Psoas muscle (tissue), 7 donors: ENCODE measurements at regions not wholly inside any gene's neighbourhood (a gene's known extent, or its start where the extent isn't known, plus 50 kb on each side); places are given as distances from the start of the nearest gene placed in this dataset.

Experiments used
- ATAC-seq, 4 donors: fragments of 200-7000 bp; cut with Tn5 transposase; one replicate each; pipeline ENCODE4 v1.9.1; 2020; ENCODE audit warnings: moderate library complexity in 3 of 4, mild to moderate bottlenecking in 2 of 4
- DNase-seq, 2 donors: peaks; one replicate each; pipeline ENCODE4 v3.0.0-alpha.2; 2020
- H3K27ac ChIP-seq: fragments of 200-600 bp; one replicate; pipeline ENCODE4 v1.8.0; 2022
- H3K27me3 ChIP-seq, 3 donors: fragments of 200-600 bp in 1 of 3; one replicate each; pipeline versions ENCODE4 v1.6.1 to v1.8.0; 2013 to 2022; ENCODE audit warnings: low read length in 2 of 3, mild to moderate bottlenecking in 2 of 3, moderate library complexity in 1 of 3; ENCODE audit not compliant: insufficient read depth in 3 of 3
- H3K36me3 ChIP-seq, 2 donors: fragments of 200-600 bp in 1 of 2; one replicate each; pipeline versions ENCODE4 v1.6.1 to v1.8.0; 2013 to 2022; ENCODE audit warnings: low read depth in 1 of 2, mild to moderate bottlenecking in 1 of 2, moderate library complexity in 1 of 2; ENCODE audit not compliant: insufficient read depth in 1 of 2
- H3K4me1 ChIP-seq: fragments of 200-600 bp; one replicate; pipeline ENCODE4 v1.8.0; 2022
- H3K4me3 ChIP-seq: fragments of 200-600 bp; one replicate; pipeline ENCODE4 v1.8.0; 2022; ENCODE audit warnings: mild to moderate bottlenecking
- H3K9me3 ChIP-seq: fragments of 200-600 bp; one replicate; pipeline ENCODE4 v1.8.0; 2022
- WGBS, 3 donors: extraction: QIAGEN DNeasy Blood & Tissue Kit; methylation state at CpG; one replicate each; pipeline versions ENCODE4 v1.1.6 to v1.1.7; 2013; 5-methylcytosine and 5-hydroxymethylcytosine counted together
- intact Hi-C, 2 donors: fragments of 100-400 bp; cut with DNase I; formaldehyde crosslinking; loops; one replicate each; pipeline versions ENCODE4 v1.11.0 to v1.14.2; 2022
- TF ChIP-seq, protein P1 (sequence below): fragments of 200-600 bp; IDR thresholded peaks from one replicate; pipeline ENCODE4 v1.8.0; 2022; ENCODE audit warnings: antibody characterized with exemption
- donor health status: healthy with polysubstance abuse.
- donor health status: DM: no; HTN: no; CAD: no; lungs with moderate emphysema.
- donor health status: Bipolar disorder and iron deficiency.
- donor health status: healthy.
- donor health status: DM: yes; HTN: yes; CAD: no.
- donor health status: DM: no; HTN: no; CAD: no.
- donor health status: DM: yes; HTN: yes; CAD: no.

DNA sequence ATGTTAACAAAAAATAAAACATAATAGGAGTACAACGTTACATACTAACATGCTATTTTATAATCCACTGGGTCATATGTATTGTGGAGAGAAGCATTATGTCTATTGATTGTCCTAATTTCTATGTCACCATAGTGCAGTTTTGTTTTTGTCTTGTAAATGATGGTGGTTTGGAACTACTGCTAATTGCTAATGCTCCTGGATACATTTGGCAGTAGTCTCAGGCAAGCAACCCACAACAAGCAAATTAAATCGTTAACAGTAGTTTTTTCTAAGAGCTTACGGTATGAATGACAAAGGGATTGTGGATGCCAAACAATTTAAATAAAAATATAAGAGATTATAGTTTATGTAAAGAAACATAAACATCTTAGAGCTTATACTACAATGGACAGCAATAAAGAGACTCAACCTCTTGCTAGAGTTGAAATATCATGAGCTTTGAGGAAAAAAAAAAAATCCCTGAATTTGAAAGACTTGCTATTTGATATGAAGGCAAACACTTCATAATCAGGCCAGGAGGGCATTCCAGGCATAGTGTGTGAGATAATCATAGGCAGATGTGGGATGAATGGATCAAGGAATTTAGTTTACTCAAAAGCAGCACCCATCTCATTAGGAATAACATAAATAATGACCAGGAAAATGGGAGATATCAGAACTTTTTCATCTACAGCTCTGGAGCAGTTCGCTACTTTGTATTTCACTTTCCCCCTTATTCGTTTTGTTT lies 181.3 kb downstream of the CCDC59 start:
- Histone ChIP-seq H3K27me3 (no peaks in the 10 kb centered on the region), H3K4me1 (no peaks in the 10 kb centered on the region), H3K36me3 (no peaks in the 10 kb centered on the region), H3K4me3 (no peak overlapping the region), H3K27ac (no peak overlapping the region), H3K9me3 (no peaks in the 10 kb centered on the region)
- intact Hi-C loops: no loop called here
- ATAC-seq (no peak), DNase-seq (no peak)
- TF ChIP-seq, protein P1, sequence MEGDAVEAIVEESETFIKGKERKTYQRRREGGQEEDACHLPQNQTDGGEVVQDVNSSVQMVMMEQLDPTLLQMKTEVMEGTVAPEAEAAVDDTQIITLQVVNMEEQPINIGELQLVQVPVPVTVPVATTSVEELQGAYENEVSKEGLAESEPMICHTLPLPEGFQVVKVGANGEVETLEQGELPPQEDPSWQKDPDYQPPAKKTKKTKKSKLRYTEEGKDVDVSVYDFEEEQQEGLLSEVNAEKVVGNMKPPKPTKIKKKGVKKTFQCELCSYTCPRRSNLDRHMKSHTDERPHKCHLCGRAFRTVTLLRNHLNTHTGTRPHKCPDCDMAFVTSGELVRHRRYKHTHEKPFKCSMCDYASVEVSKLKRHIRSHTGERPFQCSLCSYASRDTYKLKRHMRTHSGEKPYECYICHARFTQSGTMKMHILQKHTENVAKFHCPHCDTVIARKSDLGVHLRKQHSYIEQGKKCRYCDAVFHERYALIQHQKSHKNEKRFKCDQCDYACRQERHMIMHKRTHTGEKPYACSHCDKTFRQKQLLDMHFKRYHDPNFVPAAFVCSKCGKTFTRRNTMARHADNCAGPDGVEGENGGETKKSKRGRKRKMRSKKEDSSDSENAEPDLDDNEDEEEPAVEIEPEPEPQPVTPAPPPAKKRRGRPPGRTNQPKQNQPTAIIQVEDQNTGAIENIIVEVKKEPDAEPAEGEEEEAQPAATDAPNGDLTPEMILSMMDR: no peak
- WGBS, 3 donors: 51 to 64% (median 57%) methylated on average over 5 of the region's 5 CpGs

DNA sequence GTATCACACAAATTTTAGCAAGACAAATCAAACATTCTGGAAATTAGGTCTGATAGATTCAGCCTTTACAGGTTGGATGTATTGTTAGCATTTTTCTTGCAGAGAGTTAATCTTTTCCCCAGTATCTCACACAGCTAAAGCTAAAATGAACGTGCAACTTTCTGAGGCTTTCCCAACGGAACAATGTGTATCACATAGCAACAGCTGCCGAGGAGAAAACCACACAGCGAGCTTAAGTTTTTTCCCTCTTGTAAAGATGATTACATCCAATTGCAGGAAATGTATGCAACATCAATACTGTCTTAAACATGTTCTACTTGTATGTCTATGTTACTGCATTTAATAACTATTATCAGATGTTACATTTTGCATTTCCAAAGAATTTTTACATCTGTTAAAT lies 182.2 kb downstream of the CCDC59 start:
- DNase-seq (no peak), ATAC-seq (no peak)
- Histone ChIP-seq H3K4me3 (no peak overlapping the region), H3K4me1 (no peaks in the 10 kb centered on the region), H3K36me3 (no peaks in the 10 kb centered on the region), H3K9me3 (no peaks in the 10 kb centered on the region), H3K27me3 (no peaks in the 10 kb centered on the region), H3K27ac (no peak overlapping the region)
- 12 to 25% (median 19%) methylated on average over 4 of the region's 4 CpGs for WGBS, 3 donors
- intact Hi-C loops: no loop called here
- TF ChIP-seq, protein P1: no peak

DNA sequence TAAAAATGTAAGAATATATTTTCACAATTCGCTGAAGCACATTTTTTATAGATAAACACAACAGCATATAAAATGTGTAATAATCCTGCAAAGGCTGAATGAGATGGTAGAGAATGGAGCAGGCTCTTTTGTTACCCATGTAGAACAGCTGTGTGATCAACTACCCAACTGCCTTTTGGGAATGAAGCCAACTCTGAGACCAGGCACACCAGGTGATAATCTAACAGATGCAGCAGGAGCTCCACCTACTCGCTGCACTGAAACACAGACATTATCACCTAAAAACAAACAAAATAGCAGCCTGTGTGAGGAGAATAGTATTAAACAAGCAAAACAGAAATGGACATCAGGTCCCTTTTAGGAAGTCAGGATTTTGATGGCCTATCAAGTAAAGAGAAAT lies 183.3 kb downstream of the CCDC59 start:
- 27 to 45% (median 33%) methylated on average over 2 of the region's 2 CpGs for WGBS, 3 donors
- ATAC-seq: no peak

DNA sequence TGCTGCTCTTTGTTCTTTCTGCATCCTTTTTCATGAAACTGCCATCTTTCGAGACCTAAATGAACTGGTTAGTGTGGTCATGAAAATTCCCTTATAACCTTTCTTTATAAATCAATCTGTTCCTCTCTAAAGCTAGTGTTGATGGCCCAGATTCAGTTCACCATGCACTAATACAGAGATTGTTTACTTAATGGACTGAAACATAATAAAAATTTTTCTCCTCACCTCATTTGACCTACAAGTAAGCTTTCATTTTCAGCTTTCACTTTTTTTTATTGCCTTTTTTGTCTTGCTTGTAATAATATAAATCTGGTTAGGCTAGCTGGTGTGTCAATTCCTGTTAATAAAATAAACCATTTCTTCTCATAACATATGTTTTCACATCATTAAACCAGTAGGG lies 183.8 kb downstream of the CCDC59 start:
- 22 to 72% (median 48%) methylated on average over 1 of the region's 1 CpG for WGBS, 3 donors
- no peaks in the 10 kb centered on the region for H3K27me3 ChIP-seq
- TF ChIP-seq, protein P1: no peak

More for the DNA sequence above, 183.3 kb downstream of the CCDC59 start:
- H3K36me3 ChIP-seq: no peaks in the 10 kb centered on the region
- TF ChIP-seq, protein P1: no peak
- intact Hi-C loops: no loop called here
- no peak overlapping the region for H3K27ac ChIP-seq
- no peak overlapping the region for H3K4me3 ChIP-seq
- no peaks in the 10 kb centered on the region for H3K4me1 ChIP-seq
- no peak for DNase-seq
- no peaks in the 10 kb centered on the region for H3K9me3 ChIP-seq
- H3K27me3 ChIP-seq: no peaks in the 10 kb centered on the region

DNA sequence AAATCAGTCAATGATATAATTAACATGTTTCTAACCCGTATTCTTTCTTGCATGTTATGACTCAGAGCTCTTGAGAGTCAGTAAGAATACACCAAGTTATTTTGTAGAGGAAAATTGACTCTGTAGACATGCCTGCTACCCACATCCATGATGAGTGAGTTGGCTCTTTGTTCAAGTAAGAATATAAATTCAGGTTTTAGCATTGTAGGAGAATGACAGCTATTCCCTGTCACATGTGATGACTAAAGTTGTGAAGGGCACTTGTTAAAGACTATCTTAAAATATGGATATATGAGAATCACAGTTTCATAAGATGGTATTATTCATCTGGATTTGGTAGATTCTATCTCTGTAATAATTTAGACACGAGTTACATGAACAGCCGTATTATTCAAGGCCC lies 209.1 kb downstream of the CCDC59 start:
- no peak overlapping the region for H3K27ac ChIP-seq
- WGBS, 3 donors: 29 to 44% (median 30%) methylated on average over 3 of the region's 3 CpGs

More for the DNA sequence above, 183.8 kb downstream of the CCDC59 start:
- H3K4me3 ChIP-seq: no peak overlapping the region
- no peaks in the 10 kb centered on the region for H3K4me1 ChIP-seq
- H3K36me3 ChIP-seq: no peaks in the 10 kb centered on the region
- H3K9me3 ChIP-seq: no peaks in the 10 kb centered on the region
- ATAC-seq (no peak), DNase-seq (no peak)
- no peak overlapping the region for H3K27ac ChIP-seq
- intact Hi-C loops: no loop called here

More for the DNA sequence above, 209.1 kb downstream of the CCDC59 start:
- no peaks in the 10 kb centered on the region for H3K4me1 ChIP-seq
- ATAC-seq (no peak), DNase-seq (no peak)
- TF ChIP-seq, protein P1: no peak
- H3K9me3 ChIP-seq: no peaks in the 10 kb centered on the region
- no peaks in the 10 kb centered on the region for H3K36me3 ChIP-seq
- H3K4me3 ChIP-seq: no peak overlapping the region
- intact Hi-C loops: no loop called here
- H3K27me3 ChIP-seq: no peaks in the 10 kb centered on the region
